Ureter (tissue), 1 donor: ENCODE measurements at regions not wholly inside any gene's neighbourhood (a gene's known extent, or its start where the extent isn't known, plus 50 kb on each side); places are given as distances from the start of the nearest gene placed in this dataset.

Source experiments
- DNase-seq: peaks from one replicate; pipeline ENCODE4 v3.0.0-alpha.2; 2020; ENCODE audit warnings: low spot score
- donor health status: DM: yes; HTN: yes; CAD: no.

GRCh38 chr16:65909310-65910050 is 457.0 kb upstream of the CDH5 start:
- DNase-seq: no peak

GRCh38 chr16:65908568-65908967 is 457.9 kb upstream of the CDH5 start:
- no peak for DNase-seq

GRCh38 chr16:65905331-65905730 is 461.2 kb upstream of the CDH5 start:
- DNase-seq: no peak

- no peak for DNase-seq
These were observed 469.9 kb upstream of the CDH5 start for GRCh38 chr16:65896448-65897153.

GRCh38 chr16:65895906-65896305 is 470.6 kb upstream of the CDH5 start:
- no peak for DNase-seq

- no peak for DNase-seq
These were observed 471.0 kb upstream of the CDH5 start for GRCh38 chr16:65895486-65895885.

GRCh38 chr16:65890203-65890602 is 476.3 kb upstream of the CDH5 start:
- no peak for DNase-seq

GRCh38 chr16:65889533-65889966 is 476.9 kb upstream of the CDH5 start:
- no peak for DNase-seq

GRCh38 chr16:65888201-65888600 is 478.3 kb upstream of the CDH5 start:
- no peak for DNase-seq

GRCh38 chr16:65884018-65884417 is 482.5 kb upstream of the CDH5 start:
- DNase-seq: no peak

GRCh38 chr16:65878347-65878746 is 488.1 kb upstream of the CDH5 start:
- DNase-seq: no peak

GRCh38 chr16:65876624-65877023 is 489.9 kb upstream of the CDH5 start:
- DNase-seq: no peak

GRCh38 chr16:65876056-65876408 is 490.5 kb upstream of the CDH5 start:
- DNase-seq: no peak

GRCh38 chr16:65875381-65876055 is 491.0 kb upstream of the CDH5 start:
- no peak for DNase-seq

GRCh38 chr16:65869261-65869660 is 497.2 kb upstream of the CDH5 start:
- no peak for DNase-seq

GRCh38 chr16:65867276-65867960 is 499.1 kb upstream of the CDH5 start:
- no peak for DNase-seq

- DNase-seq: no peak
These were observed 503.3 kb upstream of the CDH5 start for GRCh38 chr16:65863236-65863635.

GRCh38 chr16:65861131-65861731 is 505.3 kb upstream of the CDH5 start:
- no peak for DNase-seq

- DNase-seq: no peak
These were observed 511.0 kb upstream of the CDH5 start for GRCh38 chr16:65855171-65856145.

GRCh38 chr16:65846210-65846602 is 520.3 kb upstream of the CDH5 start:
- DNase-seq: no peak
